ENCODE measurements at regions not wholly inside any gene's neighbourhood (a gene's known extent, or its start where the extent isn't known, plus 50 kb on each side); places are given as distances from the start of the nearest gene placed in this dataset.

DNA sequence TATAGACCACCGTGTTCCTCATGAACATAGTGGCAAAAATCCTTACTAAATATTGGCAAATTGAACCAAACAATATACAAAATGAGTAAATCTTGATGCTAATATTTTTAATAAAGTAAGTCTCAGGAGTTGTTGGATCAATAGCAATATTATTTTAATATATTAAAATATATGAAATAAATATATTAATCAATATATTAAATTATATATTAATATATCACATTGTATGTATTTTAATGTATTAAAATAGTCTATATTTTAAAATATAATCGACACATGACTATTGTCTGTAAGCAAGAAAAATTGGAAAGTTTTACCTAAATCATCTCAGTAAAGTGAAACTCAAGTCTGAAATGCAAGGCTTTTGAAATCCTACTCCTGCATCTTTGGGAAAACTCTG lies 78.9 kb upstream of the GJB6 start:
- TF ChIP-seq EP300 (IDR thresholded peaks at IDR 0.05) = no peak
- TF ChIP-seq, protein P1, sequence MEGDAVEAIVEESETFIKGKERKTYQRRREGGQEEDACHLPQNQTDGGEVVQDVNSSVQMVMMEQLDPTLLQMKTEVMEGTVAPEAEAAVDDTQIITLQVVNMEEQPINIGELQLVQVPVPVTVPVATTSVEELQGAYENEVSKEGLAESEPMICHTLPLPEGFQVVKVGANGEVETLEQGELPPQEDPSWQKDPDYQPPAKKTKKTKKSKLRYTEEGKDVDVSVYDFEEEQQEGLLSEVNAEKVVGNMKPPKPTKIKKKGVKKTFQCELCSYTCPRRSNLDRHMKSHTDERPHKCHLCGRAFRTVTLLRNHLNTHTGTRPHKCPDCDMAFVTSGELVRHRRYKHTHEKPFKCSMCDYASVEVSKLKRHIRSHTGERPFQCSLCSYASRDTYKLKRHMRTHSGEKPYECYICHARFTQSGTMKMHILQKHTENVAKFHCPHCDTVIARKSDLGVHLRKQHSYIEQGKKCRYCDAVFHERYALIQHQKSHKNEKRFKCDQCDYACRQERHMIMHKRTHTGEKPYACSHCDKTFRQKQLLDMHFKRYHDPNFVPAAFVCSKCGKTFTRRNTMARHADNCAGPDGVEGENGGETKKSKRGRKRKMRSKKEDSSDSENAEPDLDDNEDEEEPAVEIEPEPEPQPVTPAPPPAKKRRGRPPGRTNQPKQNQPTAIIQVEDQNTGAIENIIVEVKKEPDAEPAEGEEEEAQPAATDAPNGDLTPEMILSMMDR (IDR thresholded peaks at IDR 0.05) = no peak
